SK-N-SH treated with all-trans-retinoic acid at 6 μM for 48 hours (cell line): ENCODE measurements at regions not wholly inside any gene's neighbourhood (a gene's known extent, or its start where the extent isn't known, plus 50 kb on each side); places are given as distances from the start of the nearest gene placed in this dataset.

ENCODE experiments used
- ARNTL ChIP-seq: fragments of 450-650 bp; formaldehyde crosslinking; IDR thresholded peaks from 2 replicates; pipeline ENCODE4 v1.5.0; 2020; ENCODE audit warnings: low read depth, mild to moderate bottlenecking, moderate library complexity, borderline replicate concordance
- CSDC2 ChIP-seq: fragments of 250-450 bp; sonication (Bioruptor Pico); IDR thresholded peaks from 2 replicates; pipeline ENCODE4 v1.5.0; 2020; ENCODE audit warnings: mild to moderate bottlenecking, moderate library complexity
- ESRRG ChIP-seq: fragments of 250-450 bp; sonication (Bioruptor Pico); IDR thresholded peaks from 2 replicates; pipeline ENCODE4 v1.6.1; 2021; ENCODE audit warnings: mild to moderate bottlenecking
- ISL1 ChIP-seq: fragments of 250-450 bp; sonication (Bioruptor Pico); IDR thresholded peaks from 2 replicates; pipeline ENCODE4 v2.1.2; 2022; ENCODE audit warnings: mild to moderate bottlenecking, moderate library complexity
- PPARA ChIP-seq: fragments of 250-450 bp; sonication (Bioruptor Pico); IDR thresholded peaks from 2 replicates; pipeline ENCODE4 v1.5.0; 2020; ENCODE audit warnings: mild to moderate bottlenecking, borderline replicate concordance
- RARB ChIP-seq: fragments of 250-450 bp; sonication (Bioruptor Pico); IDR thresholded peaks from 2 replicates; pipeline ENCODE4 v1.8.0; 2021; ENCODE audit warnings: mild to moderate bottlenecking, moderate library complexity
- ZFP30 ChIP-seq: fragments of 450-650 bp; formaldehyde crosslinking; IDR thresholded peaks from 2 replicates; pipeline ENCODE4 v1.5.0; 2022; ENCODE audit warnings: mild to moderate bottlenecking, moderate library complexity
- ZNF565 ChIP-seq: fragments of 450-650 bp; formaldehyde crosslinking; conservative IDR thresholded peaks from 2 replicates; pipeline ENCODE4 v1.5.0; 2020; ENCODE audit warnings: low read depth, mild to moderate bottlenecking, moderate library complexity
- ZNF8 ChIP-seq: fragments of 450-650 bp; formaldehyde crosslinking; IDR thresholded peaks from 2 replicates; pipeline ENCODE4 v1.5.0; 2020; ENCODE audit warnings: mild to moderate bottlenecking, moderate library complexity
- TF ChIP-seq, protein P1 (sequence below): fragments of 250-450 bp; sonication (Bioruptor Pico); IDR thresholded peaks from 2 replicates; pipeline ENCODE4 v1.8.0; 2021; ENCODE audit warnings: low read depth, mild to moderate bottlenecking, moderate library complexity, borderline replicate concordance
- TF ChIP-seq, protein P2 (sequence below): fragments of 250-450 bp; sonication (Bioruptor Pico); IDR thresholded peaks from 2 replicates; pipeline ENCODE4 v1.8.0; 2020; ENCODE audit warnings: mild to moderate bottlenecking, moderate library complexity, borderline replicate concordance
- TF ChIP-seq, protein P3 (sequence below): fragments of 250-450 bp; sonication (Bioruptor Pico); IDR thresholded peaks from 2 replicates; pipeline ENCODE4 v1.5.1; 2020; ENCODE audit warnings: low read depth, mild to moderate bottlenecking, moderate library complexity
- TF ChIP-seq, protein P4 (sequence below): fragments of 250-450 bp; sonication (Bioruptor Pico); IDR thresholded peaks from 2 replicates; pipeline ENCODE4 v1.5.1; 2021; ENCODE audit warnings: mild to moderate bottlenecking, moderate library complexity
- TF ChIP-seq, protein P5 (sequence below): fragments of 250-450 bp; sonication (Bioruptor Pico); IDR thresholded peaks from 2 replicates; pipeline ENCODE4 v1.5.0; 2020; ENCODE audit warnings: mild to moderate bottlenecking, moderate library complexity

GRCh38 chr5:87061046-87061445 lies 206.6 kb upstream of the RASA1 start:
- TF ChIP-seq, protein P1, sequence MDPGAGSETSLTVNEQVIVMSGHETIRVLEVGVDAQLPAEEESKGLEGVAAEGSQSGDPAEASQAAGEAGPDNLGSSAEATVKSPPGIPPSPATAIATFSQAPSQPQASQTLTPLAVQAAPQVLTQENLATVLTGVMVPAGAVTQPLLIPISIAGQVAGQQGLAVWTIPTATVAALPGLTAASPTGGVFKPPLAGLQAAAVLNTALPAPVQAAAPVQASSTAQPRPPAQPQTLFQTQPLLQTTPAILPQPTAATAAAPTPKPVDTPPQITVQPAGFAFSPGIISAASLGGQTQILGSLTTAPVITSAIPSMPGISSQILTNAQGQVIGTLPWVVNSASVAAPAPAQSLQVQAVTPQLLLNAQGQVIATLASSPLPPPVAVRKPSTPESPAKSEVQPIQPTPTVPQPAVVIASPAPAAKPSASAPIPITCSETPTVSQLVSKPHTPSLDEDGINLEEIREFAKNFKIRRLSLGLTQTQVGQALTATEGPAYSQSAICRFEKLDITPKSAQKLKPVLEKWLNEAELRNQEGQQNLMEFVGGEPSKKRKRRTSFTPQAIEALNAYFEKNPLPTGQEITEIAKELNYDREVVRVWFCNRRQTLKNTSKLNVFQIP (CRISPR knock-in tag): no peak
- TF ChIP-seq, protein P2, sequence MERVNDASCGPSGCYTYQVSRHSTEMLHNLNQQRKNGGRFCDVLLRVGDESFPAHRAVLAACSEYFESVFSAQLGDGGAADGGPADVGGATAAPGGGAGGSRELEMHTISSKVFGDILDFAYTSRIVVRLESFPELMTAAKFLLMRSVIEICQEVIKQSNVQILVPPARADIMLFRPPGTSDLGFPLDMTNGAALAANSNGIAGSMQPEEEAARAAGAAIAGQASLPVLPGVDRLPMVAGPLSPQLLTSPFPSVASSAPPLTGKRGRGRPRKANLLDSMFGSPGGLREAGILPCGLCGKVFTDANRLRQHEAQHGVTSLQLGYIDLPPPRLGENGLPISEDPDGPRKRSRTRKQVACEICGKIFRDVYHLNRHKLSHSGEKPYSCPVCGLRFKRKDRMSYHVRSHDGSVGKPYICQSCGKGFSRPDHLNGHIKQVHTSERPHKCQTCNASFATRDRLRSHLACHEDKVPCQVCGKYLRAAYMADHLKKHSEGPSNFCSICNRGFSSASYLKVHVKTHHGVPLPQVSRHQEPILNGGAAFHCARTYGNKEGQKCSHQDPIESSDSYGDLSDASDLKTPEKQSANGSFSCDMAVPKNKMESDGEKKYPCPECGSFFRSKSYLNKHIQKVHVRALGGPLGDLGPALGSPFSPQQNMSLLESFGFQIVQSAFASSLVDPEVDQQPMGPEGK (CRISPR knock-in tag): no peak
- TF ChIP-seq ARNTL (CRISPR knock-in tag) (no peak), ESRRG (CRISPR knock-in tag) (no peak), ISL1 (no peak), ZNF565 (CRISPR knock-in tag) (no peak), ZNF8 (no peak), ZFP30 (CRISPR knock-in tag) (no peak), PPARA (CRISPR knock-in tag) (no peak), CSDC2 (no peak), RARB (CRISPR knock-in tag) (no peak)
- TF ChIP-seq, protein P3, sequence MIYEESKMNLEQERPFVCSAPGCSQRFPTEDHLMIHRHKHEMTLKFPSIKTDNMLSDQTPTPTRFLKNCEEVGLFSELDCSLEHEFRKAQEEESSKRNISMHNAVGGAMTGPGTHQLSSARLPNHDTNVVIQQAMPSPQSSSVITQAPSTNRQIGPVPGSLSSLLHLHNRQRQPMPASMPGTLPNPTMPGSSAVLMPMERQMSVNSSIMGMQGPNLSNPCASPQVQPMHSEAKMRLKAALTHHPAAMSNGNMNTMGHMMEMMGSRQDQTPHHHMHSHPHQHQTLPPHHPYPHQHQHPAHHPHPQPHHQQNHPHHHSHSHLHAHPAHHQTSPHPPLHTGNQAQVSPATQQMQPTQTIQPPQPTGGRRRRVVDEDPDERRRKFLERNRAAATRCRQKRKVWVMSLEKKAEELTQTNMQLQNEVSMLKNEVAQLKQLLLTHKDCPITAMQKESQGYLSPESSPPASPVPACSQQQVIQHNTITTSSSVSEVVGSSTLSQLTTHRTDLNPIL (CRISPR knock-in tag): no peak
- TF ChIP-seq, protein P4, sequence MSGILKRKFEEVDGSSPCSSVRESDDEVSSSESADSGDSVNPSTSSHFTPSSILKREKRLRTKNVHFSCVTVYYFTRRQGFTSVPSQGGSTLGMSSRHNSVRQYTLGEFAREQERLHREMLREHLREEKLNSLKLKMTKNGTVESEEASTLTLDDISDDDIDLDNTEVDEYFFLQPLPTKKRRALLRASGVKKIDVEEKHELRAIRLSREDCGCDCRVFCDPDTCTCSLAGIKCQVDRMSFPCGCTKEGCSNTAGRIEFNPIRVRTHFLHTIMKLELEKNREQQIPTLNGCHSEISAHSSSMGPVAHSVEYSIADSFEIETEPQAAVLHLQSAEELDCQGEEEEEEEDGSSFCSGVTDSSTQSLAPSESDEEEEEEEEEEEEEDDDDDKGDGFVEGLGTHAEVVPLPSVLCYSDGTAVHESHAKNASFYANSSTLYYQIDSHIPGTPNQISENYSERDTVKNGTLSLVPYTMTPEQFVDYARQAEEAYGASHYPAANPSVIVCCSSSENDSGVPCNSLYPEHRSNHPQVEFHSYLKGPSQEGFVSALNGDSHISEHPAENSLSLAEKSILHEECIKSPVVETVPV (CRISPR knock-in tag): no peak
- TF ChIP-seq, protein P5, sequence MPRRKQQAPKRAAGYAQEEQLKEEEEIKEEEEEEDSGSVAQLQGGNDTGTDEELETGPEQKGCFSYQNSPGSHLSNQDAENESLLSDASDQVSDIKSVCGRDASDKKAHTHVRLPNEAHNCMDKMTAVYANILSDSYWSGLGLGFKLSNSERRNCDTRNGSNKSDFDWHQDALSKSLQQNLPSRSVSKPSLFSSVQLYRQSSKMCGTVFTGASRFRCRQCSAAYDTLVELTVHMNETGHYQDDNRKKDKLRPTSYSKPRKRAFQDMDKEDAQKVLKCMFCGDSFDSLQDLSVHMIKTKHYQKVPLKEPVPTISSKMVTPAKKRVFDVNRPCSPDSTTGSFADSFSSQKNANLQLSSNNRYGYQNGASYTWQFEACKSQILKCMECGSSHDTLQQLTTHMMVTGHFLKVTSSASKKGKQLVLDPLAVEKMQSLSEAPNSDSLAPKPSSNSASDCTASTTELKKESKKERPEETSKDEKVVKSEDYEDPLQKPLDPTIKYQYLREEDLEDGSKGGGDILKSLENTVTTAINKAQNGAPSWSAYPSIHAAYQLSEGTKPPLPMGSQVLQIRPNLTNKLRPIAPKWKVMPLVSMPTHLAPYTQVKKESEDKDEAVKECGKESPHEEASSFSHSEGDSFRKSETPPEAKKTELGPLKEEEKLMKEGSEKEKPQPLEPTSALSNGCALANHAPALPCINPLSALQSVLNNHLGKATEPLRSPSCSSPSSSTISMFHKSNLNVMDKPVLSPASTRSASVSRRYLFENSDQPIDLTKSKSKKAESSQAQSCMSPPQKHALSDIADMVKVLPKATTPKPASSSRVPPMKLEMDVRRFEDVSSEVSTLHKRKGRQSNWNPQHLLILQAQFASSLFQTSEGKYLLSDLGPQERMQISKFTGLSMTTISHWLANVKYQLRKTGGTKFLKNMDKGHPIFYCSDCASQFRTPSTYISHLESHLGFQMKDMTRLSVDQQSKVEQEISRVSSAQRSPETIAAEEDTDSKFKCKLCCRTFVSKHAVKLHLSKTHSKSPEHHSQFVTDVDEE: no peak
